ENCODE measurements at regions not wholly inside any gene's neighbourhood (a gene's known extent, or its start where the extent isn't known, plus 50 kb on each side); places are given as distances from the start of the nearest gene placed in this dataset.

DNA sequence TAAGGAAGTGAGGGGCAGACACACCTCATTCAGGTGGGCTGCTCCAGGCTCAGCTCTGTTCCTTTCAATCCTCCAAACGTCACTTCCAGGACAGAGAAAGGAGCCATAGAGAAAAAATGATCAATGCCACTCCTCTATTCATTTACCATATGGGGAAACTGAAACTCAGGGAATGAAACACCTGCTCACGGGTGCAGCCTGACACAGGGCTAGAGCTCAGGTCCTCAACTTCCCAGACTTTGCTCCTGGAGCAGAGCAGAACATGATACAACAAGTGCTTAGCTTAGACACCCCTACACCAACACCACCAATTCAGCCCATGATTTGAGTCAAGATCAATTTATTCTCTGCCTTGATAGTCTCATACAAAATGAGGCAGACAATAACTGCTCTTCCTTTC, 58.5 kb upstream of the LPP start:
- DNase-seq (ENCODE audit: low read depth in 2 of 2), result no peak

GRCh38 chr3:188097791-188098190, 56.2 kb upstream of the LPP start:
- no peak for DNase-seq (ENCODE audit: low read depth in 2 of 2)

DNA sequence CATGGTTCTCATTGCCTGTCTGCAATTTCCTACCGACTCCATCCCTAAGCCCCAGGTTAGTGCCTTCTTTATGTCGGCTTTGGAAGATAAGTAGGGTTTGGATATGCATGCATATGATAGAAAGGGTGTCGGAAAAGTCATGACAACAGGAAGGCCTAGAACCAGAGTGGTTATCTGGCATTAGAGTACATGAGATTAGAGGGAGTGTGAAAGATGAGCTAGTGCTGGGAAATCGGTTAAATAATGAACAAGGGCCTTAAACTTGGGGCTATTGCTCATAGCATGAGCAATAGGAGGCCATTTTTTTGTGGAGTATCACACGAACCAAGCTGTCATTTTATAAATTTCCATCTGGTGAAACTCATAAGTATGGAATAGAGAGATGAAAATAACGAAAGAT, 54.0 kb upstream of the LPP start:
- no peak for DNase-seq (ENCODE audit: low read depth in 2 of 2)

GRCh38 chr3:188102861-188103547, 51.0 kb upstream of the LPP start:
- DNase-seq (ENCODE audit: low read depth in 2 of 2), result no peak

- no peak for DNase-seq (ENCODE audit: low read depth in 2 of 2)
These were observed 49.9 kb upstream of the LPP start for GRCh38 chr3:188104050-188104449.
